OCI-LY1 (cell line): ENCODE measurements at regions not wholly inside any gene's neighbourhood (a gene's known extent, or its start where the extent isn't known, plus 50 kb on each side); places are given as distances from the start of the nearest gene placed in this dataset.

Experiments used
- H2AFZ ChIP-seq: fragments of 200-600 bp; sonication (generic), shearing (Covaris generic); 2 replicates; pipeline ENCODE4 v1.6.0; 2014; ENCODE audit warnings: antibody characterized with exemption, mild to moderate bottlenecking, low read length
- H3F3A ChIP-seq: fragments of 200-600 bp; sonication (generic), shearing (Covaris generic); 2 replicates; pipeline ENCODE4 v1.6.0; 2014; ENCODE audit warnings: mild to moderate bottlenecking, antibody characterized with exemption, low read length, moderate library complexity; ENCODE audit not compliant: insufficient read depth
- H3K27ac ChIP-seq: fragments of 200-600 bp; sonication (generic); 2 replicates; pipeline ENCODE4 v1.5.1; 2014; ENCODE audit warnings: low read length, mixed run types, mild to moderate bottlenecking, low read depth; ENCODE audit not compliant: poor library complexity, severe bottlenecking
- H3K27me3 ChIP-seq: fragments of 200-600 bp; sonication (generic); 2 replicates; pipeline ENCODE4 v1.6.0; 2014; ENCODE audit warnings: antibody characterized with exemption, mild to moderate bottlenecking, low read length, moderate library complexity; ENCODE audit not compliant: insufficient read depth
- H3K36me3 ChIP-seq: fragments of 200-600 bp; sonication (generic); 2 replicates; pipeline ENCODE4 v1.6.1; 2014; ENCODE audit warnings: mild to moderate bottlenecking, antibody characterized with exemption, low read length, moderate library complexity, mixed read lengths; ENCODE audit not compliant: insufficient read depth
- H3K4me1 ChIP-seq: fragments of 200-600 bp; sonication (generic); 2 replicates; pipeline ENCODE4 v1.5.1; 2014; ENCODE audit warnings: mild to moderate bottlenecking, low read length, moderate library complexity; ENCODE audit not compliant: insufficient read depth, severe bottlenecking
- H3K4me2 ChIP-seq: fragments of 200-600 bp; sonication (generic), shearing (Covaris generic); 2 replicates; pipeline ENCODE4 v1.6.1; 2014; ENCODE audit warnings: low read length
- H3K4me3 ChIP-seq: fragments of 200-600 bp; sonication (generic); 2 replicates; pipeline ENCODE4 v1.5.1; 2014; ENCODE audit warnings: low read length, low read depth, mild to moderate bottlenecking, mixed read lengths; ENCODE audit not compliant: poor library complexity, severe bottlenecking
- H3K79me2 ChIP-seq: fragments of 200-600 bp; shearing (Covaris generic); 2 replicates; pipeline ENCODE4 v1.6.1; 2016; ENCODE audit warnings: mixed run types, low read length, mixed read lengths; ENCODE audit not compliant: insufficient read depth
- H3K9ac ChIP-seq: fragments of 200-600 bp; sonication (generic), shearing (Covaris generic); 2 replicates; pipeline ENCODE4 v1.6.1; 2014; ENCODE audit warnings: mild to moderate bottlenecking, low read length, mixed read lengths
- H3K9me2 ChIP-seq: fragments of 200-600 bp; sonication (generic), shearing (Covaris generic); 2 replicates; pipeline ENCODE4 v1.6.1; 2014; ENCODE audit warnings: low read depth, mild to moderate bottlenecking, low read length, mixed read lengths
- H3K9me3 ChIP-seq: fragments of 200-600 bp; shearing (Covaris generic); 2 replicates; pipeline ENCODE4 v1.6.1; 2014; ENCODE audit warnings: low read length, mixed read lengths
- H4K20me1 ChIP-seq: fragments of 200-600 bp; sonication (generic), shearing (Covaris generic); 2 replicates; pipeline ENCODE4 v1.6.0; 2016; ENCODE audit warnings: mild to moderate bottlenecking, low read length; ENCODE audit not compliant: insufficient read depth
- EZH2 ChIP-seq: fragments of 200-600 bp; sonication (generic), shearing (Covaris generic); IDR thresholded peaks from 2 replicates; pipeline ENCODE4 v1.8.0; 2017; ENCODE audit warnings: borderline replicate concordance, mixed run types, mild to moderate bottlenecking, antibody characterized with exemption, low read length, moderate library complexity, mixed read lengths
- TF ChIP-seq, protein P1 (sequence below): fragments of 200-600 bp; sonication (generic), shearing (Covaris generic); IDR thresholded peaks from 2 replicates; pipeline ENCODE4 v1.5.1; 2017; ENCODE audit warnings: mild to moderate bottlenecking, antibody characterized with exemption, low read length, moderate library complexity, mixed read lengths

DNA sequence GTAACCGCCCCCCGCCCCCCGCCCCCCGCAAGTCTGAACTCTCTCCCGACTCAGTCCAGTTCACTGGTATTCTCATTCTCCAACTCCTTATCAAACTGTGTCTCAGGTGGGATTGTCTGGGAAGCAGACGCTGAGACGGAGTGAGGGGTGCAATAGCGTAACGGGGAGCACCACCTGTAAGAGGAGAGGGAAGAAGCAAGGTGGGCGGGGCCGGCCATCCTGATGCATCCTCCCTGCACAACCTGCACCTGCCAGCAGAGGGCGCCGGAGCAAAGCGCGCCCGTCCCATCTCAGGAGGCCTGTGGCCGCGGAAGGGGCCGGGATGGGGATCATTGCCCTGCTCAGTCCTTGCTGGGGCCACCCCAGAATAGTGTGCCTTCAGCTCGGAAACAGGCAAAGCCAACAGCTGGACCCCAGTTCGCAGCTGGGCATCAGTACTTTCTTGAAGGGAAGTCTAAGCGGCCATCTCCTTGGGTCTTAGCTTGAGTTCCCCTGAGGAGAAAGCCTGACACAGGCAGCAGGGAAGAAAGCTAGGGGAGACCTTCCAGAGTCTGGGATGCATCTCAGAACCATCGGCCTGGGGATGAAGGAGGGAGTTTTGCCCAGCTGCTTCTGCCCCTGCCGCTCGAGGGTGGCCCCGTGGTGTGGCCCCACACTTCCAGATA lies 208.0 kb downstream of the TFCP2L1 start:
- H2AFZ ChIP-seq: no peak overlapping the region
- H3K9me2 ChIP-seq: no peaks in the 10 kb centered on the region
- no peaks in the 10 kb centered on the region for H4K20me1 ChIP-seq
- no peak overlapping the region for H3K4me3 ChIP-seq
- H3K4me1 ChIP-seq: no peaks in the 10 kb centered on the region
- no peaks in the 10 kb centered on the region for H3K9me3 ChIP-seq
- H3K9ac ChIP-seq: no peak overlapping the region
- no peaks in the 10 kb centered on the region for H3K79me2 ChIP-seq
- no peak overlapping the region for H3K27ac ChIP-seq
- H3F3A ChIP-seq: no peaks in the 10 kb centered on the region
- 0 out of 2 replicates have a peak, but pooled peaks cover 6% of the 10 kb centered on the region for H3K27me3 ChIP-seq
- no peak overlapping the region for H3K4me2 ChIP-seq
- TF ChIP-seq, protein P1, sequence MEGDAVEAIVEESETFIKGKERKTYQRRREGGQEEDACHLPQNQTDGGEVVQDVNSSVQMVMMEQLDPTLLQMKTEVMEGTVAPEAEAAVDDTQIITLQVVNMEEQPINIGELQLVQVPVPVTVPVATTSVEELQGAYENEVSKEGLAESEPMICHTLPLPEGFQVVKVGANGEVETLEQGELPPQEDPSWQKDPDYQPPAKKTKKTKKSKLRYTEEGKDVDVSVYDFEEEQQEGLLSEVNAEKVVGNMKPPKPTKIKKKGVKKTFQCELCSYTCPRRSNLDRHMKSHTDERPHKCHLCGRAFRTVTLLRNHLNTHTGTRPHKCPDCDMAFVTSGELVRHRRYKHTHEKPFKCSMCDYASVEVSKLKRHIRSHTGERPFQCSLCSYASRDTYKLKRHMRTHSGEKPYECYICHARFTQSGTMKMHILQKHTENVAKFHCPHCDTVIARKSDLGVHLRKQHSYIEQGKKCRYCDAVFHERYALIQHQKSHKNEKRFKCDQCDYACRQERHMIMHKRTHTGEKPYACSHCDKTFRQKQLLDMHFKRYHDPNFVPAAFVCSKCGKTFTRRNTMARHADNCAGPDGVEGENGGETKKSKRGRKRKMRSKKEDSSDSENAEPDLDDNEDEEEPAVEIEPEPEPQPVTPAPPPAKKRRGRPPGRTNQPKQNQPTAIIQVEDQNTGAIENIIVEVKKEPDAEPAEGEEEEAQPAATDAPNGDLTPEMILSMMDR: peak; percentile 86
- no peak for TF ChIP-seq EZH2
- no peaks in the 10 kb centered on the region for H3K36me3 ChIP-seq

DNA sequence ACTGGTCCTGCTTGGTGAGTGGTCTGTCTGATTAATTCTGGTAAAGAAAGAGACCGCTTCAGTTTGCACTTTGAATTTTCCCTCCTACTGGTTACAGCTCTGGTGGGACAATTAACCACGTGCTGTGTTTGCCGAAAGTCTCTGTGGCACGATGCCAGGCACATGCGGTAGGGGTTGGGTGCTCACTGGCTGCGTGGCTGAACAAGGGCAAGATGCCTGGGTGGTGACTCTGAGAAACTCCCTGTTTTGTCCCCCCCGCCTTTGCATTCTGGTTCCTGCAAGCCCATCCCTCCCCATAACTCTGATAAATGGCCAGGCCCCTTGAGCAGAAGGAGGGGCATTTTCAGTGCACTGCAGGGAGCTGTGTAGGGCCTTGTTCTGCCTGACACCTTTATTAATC lies 206.1 kb downstream of the TFCP2L1 start:
- Histone ChIP-seq H3K27ac (no peak overlapping the region), H4K20me1 (no peaks in the 10 kb centered on the region), H3K27me3 (0 out of 2 replicates have a peak, but pooled peaks cover 6% of the 10 kb centered on the region), H3K9me3 (no peaks in the 10 kb centered on the region), H3K9me2 (no peaks in the 10 kb centered on the region), H3K4me2 (no peak overlapping the region), H3K36me3 (no peaks in the 10 kb centered on the region), H3K4me3 (no peak overlapping the region), H3K9ac (no peak overlapping the region), H3K4me1 (no peaks in the 10 kb centered on the region), H3F3A (no peaks in the 10 kb centered on the region), H3K79me2 (no peaks in the 10 kb centered on the region), H2AFZ (no peak overlapping the region)
- TF ChIP-seq, protein P1: no peak
- no peak for TF ChIP-seq EZH2

DNA sequence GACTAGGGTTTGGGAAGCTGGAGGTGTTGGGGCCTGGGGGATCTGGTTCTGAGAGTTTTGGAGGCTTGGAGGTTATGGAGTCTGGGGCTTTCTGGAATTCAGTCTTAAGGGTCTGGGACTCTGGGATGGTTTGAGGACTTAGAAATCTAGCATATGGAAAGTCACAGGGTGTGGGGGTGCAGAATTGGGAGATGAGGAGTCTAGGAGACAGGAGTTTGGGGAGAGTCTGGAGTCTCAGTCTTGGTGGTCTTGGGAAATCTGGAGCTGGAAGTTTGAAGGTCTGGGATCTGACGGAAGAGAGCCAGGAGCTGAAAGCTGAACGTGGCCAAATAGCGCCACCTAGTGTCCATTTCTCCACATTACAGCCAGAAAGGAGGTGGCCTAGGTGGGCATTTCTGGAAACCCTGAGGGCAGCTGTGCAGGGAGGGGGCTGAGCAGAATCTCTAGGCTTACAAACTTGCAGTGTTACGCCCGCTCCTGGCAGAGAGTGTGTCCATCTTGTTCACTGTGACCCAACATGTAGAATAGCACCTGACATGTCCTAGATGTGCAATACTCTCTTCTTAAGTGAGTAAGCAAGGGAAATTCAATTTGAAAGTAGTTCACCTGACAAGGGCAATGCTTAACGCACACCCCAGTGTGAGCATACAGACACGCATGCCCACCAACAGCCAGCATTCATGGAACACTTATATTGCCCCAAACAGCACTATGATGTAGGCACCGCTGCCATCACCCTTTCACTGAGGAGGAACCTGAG lies 204.8 kb downstream of the TFCP2L1 start:
- H3K4me1 ChIP-seq: no peaks in the 10 kb centered on the region
- no peak overlapping the region for H3K4me3 ChIP-seq
- no peaks in the 10 kb centered on the region for H3F3A ChIP-seq
- no peaks in the 10 kb centered on the region for H3K9me2 ChIP-seq
- H4K20me1 ChIP-seq: no peaks in the 10 kb centered on the region
- H3K27me3 ChIP-seq: 0 out of 2 replicates have a peak, but pooled peaks cover 4% of the 10 kb centered on the region
- TF ChIP-seq, protein P1: peak; percentile 85
- no peak for TF ChIP-seq EZH2
- no peak overlapping the region for H3K4me2 ChIP-seq
- no peaks in the 10 kb centered on the region for H3K36me3 ChIP-seq
- H3K9ac ChIP-seq: no peak overlapping the region
- H2AFZ ChIP-seq: no peak overlapping the region
- H3K79me2 ChIP-seq: no peaks in the 10 kb centered on the region
- no peak overlapping the region for H3K27ac ChIP-seq
- no peaks in the 10 kb centered on the region for H3K9me3 ChIP-seq
